GM21367 (cell line): ENCODE measurements at regions not wholly inside any gene's neighbourhood (a gene's known extent, or its start where the extent isn't known, plus 50 kb on each side); places are given as distances from the start of the nearest gene placed in this dataset.
A peak's percentile ranks its signal among the peaks of the same experiment; 100 is the strongest.

Source experiments
- ATAC-seq: cut with Tn5 transposase; IDR thresholded peaks from one replicate; pipeline ENCODE4 v1.9.1; 2021; ENCODE audit not compliant: unreplicated experiment

DNA sequence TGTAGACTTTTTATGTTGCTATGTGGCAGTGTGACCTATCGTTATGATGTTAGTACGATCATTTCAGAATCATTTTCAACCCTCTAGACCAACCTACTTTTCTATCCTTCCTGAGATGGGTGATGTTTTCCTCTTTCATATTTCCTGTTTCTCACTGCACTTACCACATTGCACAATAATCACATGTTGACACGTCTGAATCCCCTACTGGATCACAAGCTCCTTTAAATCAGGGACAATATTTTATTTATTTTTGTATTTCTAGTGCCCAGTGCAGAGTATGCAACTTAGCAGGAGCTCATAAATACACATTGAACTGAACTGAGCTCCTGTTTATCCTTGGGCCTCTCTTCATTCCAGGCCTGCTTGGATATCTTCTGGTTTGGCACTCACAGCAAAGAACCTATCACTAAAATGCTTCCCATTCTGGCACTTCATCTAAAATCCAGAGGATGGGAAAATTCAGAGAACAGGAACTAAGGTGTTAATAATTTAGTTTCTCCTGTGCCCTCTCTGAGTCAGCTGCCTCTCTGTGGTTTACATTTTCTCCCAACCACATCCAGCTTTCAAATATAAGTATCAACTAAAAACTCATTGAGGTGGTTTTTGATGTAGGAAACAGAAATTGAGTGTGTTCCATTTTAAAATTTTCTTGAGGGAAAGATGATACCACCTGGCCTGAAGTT, 69.4 kb upstream of the DYRK2 start:
- no peak for ATAC-seq

DNA sequence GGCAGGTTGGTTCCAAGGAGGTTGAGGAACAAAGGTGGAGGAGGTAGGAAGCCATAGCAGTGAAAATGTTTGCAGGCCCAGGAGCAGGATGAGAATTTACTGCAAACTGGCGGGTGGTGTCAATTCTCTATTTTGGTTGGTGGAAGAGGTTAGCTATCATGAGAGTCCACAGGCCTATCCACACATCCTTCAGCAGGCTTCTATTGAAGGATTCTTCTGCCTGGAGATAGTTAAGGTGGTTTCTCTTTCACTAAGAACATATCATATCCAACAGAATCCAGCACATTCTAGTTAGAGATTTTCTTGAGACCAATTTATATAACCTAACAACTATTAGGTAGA, 68.9 kb upstream of the DYRK2 start:
- no peak for ATAC-seq

DNA sequence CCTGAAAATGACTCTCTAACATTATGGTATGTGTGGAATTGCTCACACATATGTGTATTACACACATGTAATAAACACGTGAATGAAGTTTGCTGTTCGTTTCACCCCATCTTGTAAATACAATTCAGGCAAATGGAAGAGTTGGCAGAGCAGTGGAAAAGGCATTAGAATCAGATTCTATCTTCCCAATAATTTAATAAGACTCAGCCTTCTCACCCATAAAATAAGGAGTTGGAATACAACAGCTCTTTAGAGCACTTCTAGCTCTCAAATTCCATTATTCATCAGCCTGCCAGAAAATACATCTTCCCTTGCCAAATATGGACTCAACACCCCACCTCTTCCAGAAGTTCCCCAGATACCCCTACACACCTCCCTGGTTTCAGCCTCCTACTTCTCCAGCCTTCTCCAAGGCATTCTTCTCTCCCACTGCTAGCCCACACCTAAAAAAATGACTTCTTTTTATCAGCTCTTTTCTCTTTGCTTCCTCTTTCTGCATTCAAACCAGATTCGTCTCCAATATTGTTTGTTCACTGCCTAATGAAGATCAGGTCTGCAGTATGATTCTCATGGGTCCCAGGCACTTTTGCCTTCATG, 66.2 kb upstream of the DYRK2 start:
- no peak for ATAC-seq

DNA sequence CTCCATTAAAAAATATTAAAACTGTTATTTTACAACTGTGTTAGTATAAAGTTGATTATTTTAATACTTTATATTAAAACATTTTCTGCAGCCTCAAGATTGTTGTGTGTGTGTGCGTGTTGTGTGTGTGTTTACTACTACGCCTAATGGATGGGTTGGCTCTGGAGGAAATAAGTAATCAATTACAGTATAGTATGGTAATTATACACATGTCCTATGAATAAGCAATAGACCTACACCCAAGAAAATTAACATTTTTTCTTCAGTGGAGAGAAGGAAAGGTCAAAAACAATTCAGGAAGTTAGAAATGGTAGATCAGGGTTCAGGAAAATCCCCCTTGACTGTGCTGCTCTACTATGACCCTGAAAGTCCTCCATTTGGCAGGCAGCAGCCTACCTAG, 65.7 kb upstream of the DYRK2 start:
- ATAC-seq, result no peak

DNA sequence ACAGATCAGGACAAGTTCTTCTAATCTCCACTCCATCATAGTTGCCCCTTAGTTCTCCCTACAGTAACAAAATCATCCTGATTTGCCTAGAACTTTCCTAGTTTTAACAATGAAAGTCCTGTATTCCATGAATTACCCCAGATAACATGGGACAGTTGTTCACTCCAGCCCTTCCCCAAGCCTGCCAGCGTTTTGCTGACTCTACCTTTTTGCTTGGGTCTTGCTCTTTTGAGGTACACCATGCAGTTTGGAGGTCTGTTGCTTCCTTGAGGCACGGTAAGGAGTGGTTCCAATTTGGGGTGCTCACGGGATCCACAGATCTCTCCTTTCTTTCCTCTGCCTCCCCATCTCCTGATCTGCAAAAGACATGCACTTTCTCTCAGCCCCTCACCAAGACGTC, 61.6 kb upstream of the DYRK2 start:
- no peak for ATAC-seq

DNA sequence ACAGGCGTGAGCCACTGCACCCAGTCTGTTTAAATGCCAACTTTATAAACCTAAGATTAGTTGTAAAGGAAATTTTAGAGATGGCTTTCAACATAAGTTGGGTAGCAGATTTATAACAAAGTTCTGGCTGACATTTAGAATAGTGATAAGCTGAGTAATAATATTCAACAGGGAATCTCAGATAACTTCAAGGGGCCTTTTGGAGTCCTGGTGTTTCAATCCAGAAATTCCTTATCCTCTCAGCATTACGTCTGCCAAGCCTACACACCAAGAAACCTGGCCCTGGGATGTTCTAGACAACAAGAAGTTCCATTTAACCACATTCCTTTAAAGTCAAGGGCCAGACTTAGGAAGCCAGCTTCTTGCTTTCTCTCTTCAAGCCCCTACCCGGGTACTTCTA, 59.5 kb upstream of the DYRK2 start:
- no peak for ATAC-seq

DNA sequence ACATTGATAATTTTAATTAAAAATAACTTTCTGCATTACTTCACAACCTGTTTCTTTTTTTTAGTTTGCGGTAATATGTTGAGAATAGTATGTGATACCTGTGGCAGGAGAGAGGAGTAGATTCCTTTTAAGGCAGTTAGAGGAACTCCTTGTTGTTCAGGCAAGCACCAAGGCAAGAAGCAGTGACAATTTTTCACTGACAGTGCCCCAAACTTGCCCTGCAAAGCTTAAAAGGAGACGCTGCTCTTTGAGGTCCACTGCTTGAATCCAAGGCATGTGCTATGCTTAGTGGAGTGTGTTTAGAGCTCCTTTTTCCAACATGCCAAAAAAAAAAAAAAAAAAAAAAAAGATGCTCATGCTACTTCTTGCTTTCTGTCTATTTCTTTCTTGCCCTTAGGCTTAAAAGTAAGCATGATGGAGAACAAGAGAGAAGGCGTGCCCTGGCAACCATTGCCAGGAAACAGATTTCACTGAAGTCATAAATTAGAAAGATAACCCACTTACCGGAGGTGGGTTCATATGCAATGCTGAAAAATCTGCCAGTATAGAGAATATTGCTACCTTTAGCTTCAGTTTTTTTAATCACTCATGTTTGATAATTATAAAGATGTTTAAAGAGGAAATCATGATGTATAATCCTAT, 58.3 kb upstream of the DYRK2 start:
- no peak for ATAC-seq

DNA sequence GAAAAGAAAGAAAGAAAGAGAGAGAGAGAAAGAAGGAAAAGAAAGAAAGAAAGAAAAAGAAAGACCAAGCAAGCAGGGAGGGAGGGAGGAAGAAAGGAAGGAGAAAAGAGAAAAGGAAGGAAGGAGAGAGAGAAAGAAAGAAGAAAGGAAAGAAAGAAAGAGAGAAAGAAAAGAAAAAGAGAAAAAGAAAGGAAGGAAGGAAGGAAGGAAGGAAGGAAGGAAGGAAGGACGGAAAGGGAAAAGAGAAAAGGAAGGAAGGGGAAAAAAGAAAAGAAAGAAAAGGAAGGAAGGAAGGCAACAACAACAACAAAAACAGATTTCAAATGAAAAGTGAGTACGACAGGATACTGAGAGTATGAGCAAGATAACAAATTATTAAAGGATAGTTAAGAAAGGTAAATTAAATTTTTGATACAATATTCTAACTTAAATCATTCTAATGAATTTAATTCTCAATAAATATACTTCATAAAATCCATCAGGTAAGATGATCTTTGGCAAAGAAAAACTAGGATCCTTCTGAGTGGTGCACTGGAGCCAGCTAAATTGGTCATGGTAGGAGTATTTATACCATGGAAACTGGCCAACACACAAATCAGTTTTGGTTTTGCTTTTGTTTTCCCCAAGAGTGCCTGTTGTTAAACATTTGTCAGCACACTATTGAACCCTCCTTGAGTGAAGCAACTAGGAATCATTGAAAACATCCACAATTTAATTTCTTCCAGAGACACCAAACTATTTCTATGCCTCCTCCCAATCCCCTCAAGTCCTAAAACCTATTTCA, 56.1 kb upstream of the DYRK2 start:
- ATAC-seq, result peak; percentile 94

DNA sequence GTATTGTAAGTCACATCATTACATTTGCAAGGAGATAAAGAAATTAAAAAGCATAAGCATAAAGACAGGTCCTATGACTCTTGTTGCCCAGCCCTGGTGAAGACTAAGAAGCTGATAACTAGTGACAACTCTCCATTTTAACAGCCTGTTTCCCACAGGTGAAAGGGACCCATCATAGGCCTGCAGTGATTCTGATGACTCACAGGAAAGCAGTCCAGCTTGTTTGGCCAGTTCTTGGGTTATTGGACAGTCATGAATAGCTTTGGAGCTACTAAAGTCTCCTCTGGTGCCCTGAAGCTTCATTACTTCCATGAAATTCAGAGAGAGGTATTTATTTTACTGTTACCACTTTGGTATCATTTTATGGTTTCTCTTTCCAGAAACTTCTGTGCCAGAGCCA, 55.5 kb upstream of the DYRK2 start:
- peak; percentile 13 for ATAC-seq

DNA sequence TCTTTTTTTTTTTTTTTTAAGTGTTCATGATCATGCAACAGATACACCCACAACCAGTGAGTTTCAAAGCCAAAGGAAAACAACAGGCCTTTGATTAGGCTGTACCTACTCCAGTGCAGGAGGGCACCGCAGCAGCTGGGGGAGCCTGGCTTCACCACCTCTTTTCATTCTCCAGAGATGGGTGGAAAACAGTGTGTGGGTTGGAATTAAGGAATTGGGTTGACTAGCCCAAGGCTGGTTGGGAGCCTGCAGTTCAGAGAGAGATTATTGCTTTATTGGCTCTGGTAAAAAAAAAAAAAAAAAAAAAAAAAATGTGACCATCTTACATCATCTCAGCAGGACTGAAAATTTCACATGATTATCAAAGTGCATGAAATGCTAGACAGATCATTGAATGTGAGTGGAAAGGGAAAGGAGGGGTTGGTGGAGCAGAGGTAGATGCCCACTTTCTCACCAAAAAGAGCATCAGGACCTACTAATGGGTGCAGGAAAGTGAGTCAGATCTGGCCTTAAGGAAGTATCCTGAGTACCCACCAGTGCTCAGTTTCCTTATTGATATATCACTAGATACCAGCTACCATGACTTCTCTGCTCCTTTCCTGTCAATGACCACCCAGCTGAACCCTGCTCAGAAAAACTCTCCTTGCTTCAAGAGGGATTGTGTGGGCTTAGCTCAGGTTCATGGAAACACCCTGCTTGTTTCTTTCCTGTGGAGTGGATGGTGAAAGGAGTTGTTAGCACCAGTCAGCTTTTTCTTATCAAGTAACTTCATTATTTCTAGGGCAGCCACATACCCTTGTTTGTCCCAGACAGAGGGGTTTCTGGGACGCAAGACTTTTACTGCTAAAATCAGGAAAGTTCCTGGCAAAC, 54.8 kb upstream of the DYRK2 start:
- no peak for ATAC-seq

DNA sequence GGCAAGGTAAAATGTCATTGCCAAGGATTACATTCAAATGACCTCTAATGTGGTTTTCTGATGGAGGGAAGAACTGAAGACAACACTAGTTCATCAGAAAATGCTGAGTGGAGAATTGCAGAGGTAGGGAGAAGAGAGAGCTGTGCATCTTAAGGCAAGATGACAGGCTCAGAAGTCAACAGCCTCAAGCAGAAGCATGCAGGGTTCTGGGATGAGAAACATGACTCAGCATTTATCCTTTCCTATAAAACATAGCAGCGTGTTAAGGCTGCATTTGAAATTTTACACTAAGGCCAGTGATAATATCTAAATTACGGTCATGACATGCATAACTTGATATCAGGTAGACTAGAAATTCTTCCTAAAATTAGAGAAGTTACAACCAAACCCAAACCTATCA, 53.7 kb upstream of the DYRK2 start:
- no peak for ATAC-seq

DNA sequence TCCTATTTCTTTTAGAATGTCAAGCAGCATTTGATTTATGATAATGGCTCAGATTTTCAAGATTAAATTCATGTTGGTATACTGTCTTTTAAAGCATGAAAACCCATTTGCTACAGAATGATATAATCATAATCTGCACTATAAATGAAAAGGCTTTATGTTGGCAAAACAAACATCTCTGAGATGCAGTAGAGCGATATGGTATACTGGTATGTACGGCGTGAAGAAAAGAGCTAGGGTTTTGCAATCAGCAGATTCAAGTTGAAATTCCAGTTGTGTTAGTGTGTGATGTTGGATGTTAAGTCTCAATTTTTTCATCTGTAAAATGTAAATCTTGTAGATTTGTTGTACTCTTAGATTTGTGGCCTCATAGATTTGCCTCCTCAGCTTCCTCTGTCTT, 53.2 kb upstream of the DYRK2 start:
- ATAC-seq, result no peak

DNA sequence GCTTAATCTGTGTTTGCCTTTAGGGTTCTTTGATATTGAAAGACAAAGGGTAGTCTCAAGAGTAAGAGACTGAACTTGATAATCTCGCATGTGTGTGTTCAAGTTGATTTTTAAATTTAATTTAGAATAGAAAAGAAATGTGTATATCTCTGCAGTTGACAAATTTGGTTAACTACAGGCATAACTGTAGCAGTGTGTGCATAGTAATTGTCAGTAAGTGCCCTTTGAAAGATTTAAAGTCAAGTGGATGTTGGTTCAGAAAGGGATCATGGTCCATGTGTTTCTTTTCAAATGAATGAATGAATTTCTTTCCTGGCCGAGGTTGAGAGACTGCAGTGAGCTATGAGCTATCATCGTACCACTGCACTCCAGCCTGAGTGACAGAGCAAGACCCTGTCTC, 49.9 kb upstream of the DYRK2 start:
- no peak for ATAC-seq
